ENCODE measurements at regions not wholly inside any gene's neighbourhood (a gene's known extent, or its start where the extent isn't known, plus 50 kb on each side); places are given as distances from the start of the nearest gene placed in this dataset.

GRCh38 chr20:24870057-24870456, 79.0 kb upstream of the CST7 start:
- no peak for DNase-seq (ENCODE audit: low read depth)

- DNase-seq (ENCODE audit: low read depth) = no peak
Observed at GRCh38 chr20:24870881-24871280, 78.2 kb upstream of the CST7 start.

- no peak for DNase-seq (ENCODE audit: low read depth)
Observed at GRCh38 chr20:24871480-24872213, 77.4 kb upstream of the CST7 start.

GRCh38 chr20:24872291-24873024, 76.6 kb upstream of the CST7 start:
- no peak for DNase-seq (ENCODE audit: low read depth)

- DNase-seq (ENCODE audit: low read depth) = no peak
Observed at GRCh38 chr20:24873025-24873620, 75.9 kb upstream of the CST7 start.

- no peak for DNase-seq (ENCODE audit: low read depth)
Observed at GRCh38 chr20:24875078-24875477, 74.0 kb upstream of the CST7 start.

GRCh38 chr20:24877652-24878051, 71.4 kb upstream of the CST7 start:
- DNase-seq (ENCODE audit: low read depth) = no peak

GRCh38 chr20:24878657-24879056, 70.4 kb upstream of the CST7 start:
- no peak for DNase-seq (ENCODE audit: low read depth)

GRCh38 chr20:24879875-24880274, 69.2 kb upstream of the CST7 start:
- no peak for DNase-seq (ENCODE audit: low read depth)

- DNase-seq (ENCODE audit: low read depth) = no peak
Observed at GRCh38 chr20:24880356-24880755, 68.7 kb upstream of the CST7 start.

- DNase-seq (ENCODE audit: low read depth) = no peak
Observed at GRCh38 chr20:24890286-24890685, 58.8 kb upstream of the CST7 start.

- DNase-seq (ENCODE audit: low read depth) = no peak
Observed at GRCh38 chr20:24891546-24892393, 57.3 kb upstream of the CST7 start.

GRCh38 chr20:24892522-24892921, 56.5 kb upstream of the CST7 start:
- no peak for DNase-seq (ENCODE audit: low read depth)

GRCh38 chr20:24892931-24893330, 56.1 kb upstream of the CST7 start:
- DNase-seq (ENCODE audit: low read depth) = no peak

GRCh38 chr20:24894488-24894887, 54.6 kb upstream of the CST7 start:
- DNase-seq (ENCODE audit: low read depth) = no peak

- DNase-seq (ENCODE audit: low read depth) = no peak
Observed at GRCh38 chr20:24894967-24895366, 54.1 kb upstream of the CST7 start.

- DNase-seq (ENCODE audit: low read depth) = no peak
Observed at GRCh38 chr20:24895431-24895830, 53.6 kb upstream of the CST7 start.

- no peak for DNase-seq (ENCODE audit: low read depth)
Observed at GRCh38 chr20:24895898-24896658, 53.0 kb upstream of the CST7 start.

GRCh38 chr20:24896984-24897383, 52.1 kb upstream of the CST7 start:
- DNase-seq (ENCODE audit: low read depth) = no peak

GRCh38 chr20:24897974-24898373, 51.1 kb upstream of the CST7 start:
- DNase-seq (ENCODE audit: low read depth) = no peak

GRCh38 chr20:24899153-24899552, 49.9 kb upstream of the CST7 start:
- no peak for DNase-seq (ENCODE audit: low read depth)
